GM13976 (cell line): ENCODE measurements at regions not wholly inside any gene's neighbourhood (a gene's known extent, or its start where the extent isn't known, plus 50 kb on each side); places are given as distances from the start of the nearest gene placed in this dataset.

Experiments
- DNase-seq: peaks from one replicate; pipeline ENCODE4 v3.0.0; 2012; ENCODE audit warnings: low spot score
- in situ Hi-C: fragments of 300-500 bp; cut with MboI; formaldehyde crosslinking; loops from one replicate; pipeline ENCODE4 v1.12.0; 2022; ENCODE audit warnings: low sequenced_read_pairs, mixed read lengths, inconsistent platforms; ENCODE audit not compliant: unreplicated experiment
- TF ChIP-seq, protein P1 (sequence below): IDR thresholded peaks from 2 replicates; pipeline ENCODE4 v1.5.1; 2012; ENCODE audit warnings: borderline replicate concordance, mild to moderate bottlenecking; ENCODE audit not compliant: insufficient read depth; ENCODE audit errors: extremely low read depth, missing control alignments, control extremely low read depth

- no peak for DNase-seq
- in situ Hi-C loops, result no loop called here
Measured at GRCh38 chr1:218878369-218878768, 295.3 kb upstream of the LYPLAL1 start.

GRCh38 chr1:218880484-218881060 lies 293.1 kb upstream of the LYPLAL1 start:
- in situ Hi-C loops, result no loop called here
- DNase-seq, result no peak
- TF ChIP-seq, protein P1, sequence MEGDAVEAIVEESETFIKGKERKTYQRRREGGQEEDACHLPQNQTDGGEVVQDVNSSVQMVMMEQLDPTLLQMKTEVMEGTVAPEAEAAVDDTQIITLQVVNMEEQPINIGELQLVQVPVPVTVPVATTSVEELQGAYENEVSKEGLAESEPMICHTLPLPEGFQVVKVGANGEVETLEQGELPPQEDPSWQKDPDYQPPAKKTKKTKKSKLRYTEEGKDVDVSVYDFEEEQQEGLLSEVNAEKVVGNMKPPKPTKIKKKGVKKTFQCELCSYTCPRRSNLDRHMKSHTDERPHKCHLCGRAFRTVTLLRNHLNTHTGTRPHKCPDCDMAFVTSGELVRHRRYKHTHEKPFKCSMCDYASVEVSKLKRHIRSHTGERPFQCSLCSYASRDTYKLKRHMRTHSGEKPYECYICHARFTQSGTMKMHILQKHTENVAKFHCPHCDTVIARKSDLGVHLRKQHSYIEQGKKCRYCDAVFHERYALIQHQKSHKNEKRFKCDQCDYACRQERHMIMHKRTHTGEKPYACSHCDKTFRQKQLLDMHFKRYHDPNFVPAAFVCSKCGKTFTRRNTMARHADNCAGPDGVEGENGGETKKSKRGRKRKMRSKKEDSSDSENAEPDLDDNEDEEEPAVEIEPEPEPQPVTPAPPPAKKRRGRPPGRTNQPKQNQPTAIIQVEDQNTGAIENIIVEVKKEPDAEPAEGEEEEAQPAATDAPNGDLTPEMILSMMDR, result no peak

More at GRCh38 chr1:218878369-218878768, 295.3 kb upstream of the LYPLAL1 start:
- TF ChIP-seq, protein P1, result no peak

DNA sequence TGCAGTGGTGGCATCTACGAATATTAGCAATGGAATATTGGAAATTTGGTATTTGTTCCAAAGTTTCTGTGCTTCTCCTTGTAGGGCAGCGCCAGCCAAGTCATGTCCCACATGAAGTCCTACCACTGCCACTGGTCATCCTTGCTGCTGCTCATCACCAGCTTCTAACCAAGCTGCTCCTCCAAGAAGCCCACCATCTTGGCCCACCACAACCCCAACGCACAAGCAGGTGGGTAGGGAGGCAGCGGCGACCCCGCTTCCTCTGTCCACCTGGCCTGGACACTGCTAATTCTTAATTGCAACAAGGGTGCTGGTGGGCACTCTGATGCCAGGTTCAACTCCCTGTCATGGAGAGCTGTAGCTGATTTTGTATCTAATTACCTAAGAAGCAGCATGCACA lies 291.2 kb upstream of the LYPLAL1 start:
- TF ChIP-seq, protein P1, result no peak
- no peak for DNase-seq
- in situ Hi-C loops, result no loop called here

- DNase-seq, result no peak
- in situ Hi-C loops, result no loop called here
- TF ChIP-seq, protein P1, result no peak
Measured at GRCh38 chr1:218886101-218886871, 287.4 kb upstream of the LYPLAL1 start.

- TF ChIP-seq, protein P1, result no peak
Measured at GRCh38 chr1:218887141-218887925, 286.3 kb upstream of the LYPLAL1 start.

GRCh38 chr1:218890451-218890850 lies 283.2 kb upstream of the LYPLAL1 start:
- in situ Hi-C loops, result no loop called here
- no peak for DNase-seq
- TF ChIP-seq, protein P1, result no peak

More at GRCh38 chr1:218887141-218887925, 286.3 kb upstream of the LYPLAL1 start:
- no peak for DNase-seq
- in situ Hi-C loops, result no loop called here
